Stimulated activated naive CD8-positive, alpha-beta T cell treated with anti-CD3 and anti-CD28 coated beads, Interleukin-15, Interleukin-2, amounts not matched to agents 100 ng/mL and 50 ng/mL, for 24 hours (primary cell): ENCODE measurements at regions not wholly inside any gene's neighbourhood (a gene's known extent, or its start where the extent isn't known, plus 50 kb on each side); places are given as distances from the start of the nearest gene placed in this dataset.

Source experiments
- H3K27ac Mint-ChIP-seq: one replicate; pipeline ENCODE4 v1.8.0; 2021; ENCODE audit warnings: mild to moderate bottlenecking, mixed read lengths
- H3K27me3 Mint-ChIP-seq: one replicate; pipeline ENCODE4 v1.8.0; 2021; ENCODE audit warnings: mixed read lengths
- H3K36me3 Mint-ChIP-seq: one replicate; pipeline ENCODE4 v1.8.0; 2021; ENCODE audit warnings: low read depth, mixed read lengths
- H3K4me1 Mint-ChIP-seq: one replicate; pipeline ENCODE4 v1.8.0; 2021; ENCODE audit warnings: low read depth, mixed read lengths
- H3K4me3 Mint-ChIP-seq: one replicate; pipeline ENCODE4 v1.8.0; 2021; ENCODE audit warnings: mild to moderate bottlenecking, mixed read lengths
- H3K9me3 Mint-ChIP-seq: one replicate; pipeline ENCODE4 v1.8.0; 2021; ENCODE audit warnings: mixed read lengths

DNA sequence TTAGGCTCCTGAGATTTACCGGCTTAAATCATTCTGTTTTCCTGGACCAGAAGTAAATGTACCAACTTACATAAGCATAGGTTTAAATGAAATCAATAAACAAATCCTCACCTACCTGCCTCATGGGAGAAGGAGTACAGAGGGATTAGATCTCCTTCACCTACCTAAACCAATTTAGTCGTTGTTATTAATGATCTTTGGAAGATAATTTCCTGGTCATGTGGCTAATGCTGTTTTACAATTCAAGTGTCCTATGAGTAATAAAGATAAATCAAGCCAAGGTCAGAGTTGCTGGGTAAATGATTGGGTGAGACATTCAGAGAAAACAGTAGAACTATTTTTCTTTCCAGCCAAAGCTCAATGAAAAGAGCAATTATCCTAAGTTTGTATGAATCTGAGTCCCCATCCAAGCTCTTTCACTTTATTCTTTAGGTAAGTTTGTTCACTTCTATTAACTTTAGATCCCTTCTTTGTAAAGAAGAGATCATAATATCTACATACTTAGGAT is 423.0 kb upstream of the FAM241A start:
- Mint-ChIP-seq H3K4me3 (no peak overlapping the region), H3K4me1 (no peaks in the 10 kb centered on the region), H3K36me3 (no peaks in the 10 kb centered on the region), H3K9me3 (no peaks in the 10 kb centered on the region), H3K27ac (no peak overlapping the region), H3K27me3 (no peaks in the 10 kb centered on the region)

DNA sequence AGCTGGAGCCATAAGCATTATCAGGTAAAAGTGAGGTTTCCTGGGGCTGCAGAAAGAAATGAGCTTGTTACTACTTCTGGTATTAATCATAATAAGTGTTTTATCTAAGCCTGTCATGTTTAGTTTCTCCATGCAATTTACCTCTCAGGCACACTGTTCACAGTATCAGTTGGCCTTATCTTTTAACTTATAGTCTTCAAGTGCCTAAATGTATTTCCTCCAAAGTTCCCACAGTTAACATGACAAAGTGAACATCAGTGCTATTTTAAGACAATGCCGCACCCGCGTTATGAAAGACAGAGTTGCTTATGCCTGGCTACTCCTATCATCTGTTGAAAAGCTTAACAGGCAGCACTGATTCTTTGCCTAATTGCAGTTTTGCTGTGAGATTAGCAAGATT is 408.7 kb upstream of the FAM241A start:
- H3K27ac Mint-ChIP-seq, result no peak overlapping the region
- H3K4me3 Mint-ChIP-seq, result no peak overlapping the region
- no peaks in the 10 kb centered on the region for H3K27me3 Mint-ChIP-seq
- no peaks in the 10 kb centered on the region for H3K9me3 Mint-ChIP-seq
- no peaks in the 10 kb centered on the region for H3K36me3 Mint-ChIP-seq
- H3K4me1 Mint-ChIP-seq, result no peaks in the 10 kb centered on the region

DNA sequence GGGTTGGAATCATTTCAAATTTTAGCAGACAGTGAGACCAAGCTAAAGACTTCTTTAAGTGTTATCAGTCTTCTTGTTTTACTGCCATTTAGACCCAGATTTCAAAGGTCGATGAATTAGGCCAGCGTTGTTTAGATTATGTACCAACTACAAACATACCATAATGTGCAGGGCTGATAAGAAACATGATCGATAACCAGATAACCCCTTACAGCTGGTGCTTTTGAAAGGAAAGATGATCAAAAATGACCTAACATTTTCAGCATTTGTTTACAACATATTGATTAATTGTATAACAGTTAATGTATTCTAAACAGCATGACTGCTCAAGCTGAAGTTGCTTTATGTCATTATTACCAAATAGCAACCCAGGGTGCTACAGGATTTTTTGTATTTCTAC is 400.4 kb upstream of the FAM241A start:
- H3K27me3 Mint-ChIP-seq, result no peaks in the 10 kb centered on the region
- no peaks in the 10 kb centered on the region for H3K4me1 Mint-ChIP-seq
- H3K27ac Mint-ChIP-seq, result no peak overlapping the region
- H3K4me3 Mint-ChIP-seq, result no peak overlapping the region
- H3K9me3 Mint-ChIP-seq, result no peaks in the 10 kb centered on the region
- no peaks in the 10 kb centered on the region for H3K36me3 Mint-ChIP-seq

DNA sequence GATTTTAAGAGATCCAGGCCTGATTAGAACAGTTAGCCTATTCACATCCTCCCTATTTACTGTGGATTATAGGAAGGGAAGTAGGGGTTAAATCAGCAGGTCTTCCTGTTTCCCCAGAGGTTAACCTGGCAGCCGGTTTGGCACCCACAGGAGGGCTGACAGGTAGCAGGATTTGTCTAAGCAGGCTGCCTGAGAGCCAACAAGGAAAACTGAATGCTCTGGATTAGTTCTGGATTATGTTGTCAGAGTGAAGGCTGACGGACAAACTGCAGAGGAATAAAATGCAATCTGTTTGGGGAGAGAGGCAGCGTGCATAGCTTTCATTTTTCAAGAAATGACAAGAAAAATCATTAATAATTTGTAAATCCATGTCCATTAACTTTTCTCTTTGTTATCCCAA is 397.1 kb upstream of the FAM241A start:
- Mint-ChIP-seq H3K27me3 (no peaks in the 10 kb centered on the region), H3K4me1 (no peaks in the 10 kb centered on the region), H3K27ac (no peak overlapping the region), H3K9me3 (no peaks in the 10 kb centered on the region), H3K4me3 (no peak overlapping the region), H3K36me3 (no peaks in the 10 kb centered on the region)

DNA sequence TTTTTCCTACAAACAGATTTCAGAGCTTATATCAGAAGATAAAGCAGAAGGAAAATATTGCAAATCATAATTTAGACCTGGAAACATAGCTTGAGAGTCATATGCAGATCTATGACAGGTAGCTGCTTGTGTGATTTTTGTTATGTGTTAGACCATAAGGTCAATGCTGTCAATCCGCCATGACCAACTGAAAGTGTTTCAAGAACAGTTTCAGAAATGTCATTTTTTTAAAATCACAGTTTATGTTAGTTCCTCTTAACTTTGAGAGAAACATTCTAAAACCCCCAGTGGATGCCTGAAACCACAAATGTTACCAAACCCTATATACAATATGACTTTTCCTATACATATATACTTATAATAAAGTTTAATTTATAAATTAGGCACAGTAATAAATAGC is 391.3 kb upstream of the FAM241A start:
- H3K4me1 Mint-ChIP-seq, result no peaks in the 10 kb centered on the region
- H3K36me3 Mint-ChIP-seq, result no peaks in the 10 kb centered on the region
- H3K9me3 Mint-ChIP-seq, result no peaks in the 10 kb centered on the region
- H3K27ac Mint-ChIP-seq, result no peak overlapping the region
- no peak overlapping the region for H3K4me3 Mint-ChIP-seq
- no peaks in the 10 kb centered on the region for H3K27me3 Mint-ChIP-seq

DNA sequence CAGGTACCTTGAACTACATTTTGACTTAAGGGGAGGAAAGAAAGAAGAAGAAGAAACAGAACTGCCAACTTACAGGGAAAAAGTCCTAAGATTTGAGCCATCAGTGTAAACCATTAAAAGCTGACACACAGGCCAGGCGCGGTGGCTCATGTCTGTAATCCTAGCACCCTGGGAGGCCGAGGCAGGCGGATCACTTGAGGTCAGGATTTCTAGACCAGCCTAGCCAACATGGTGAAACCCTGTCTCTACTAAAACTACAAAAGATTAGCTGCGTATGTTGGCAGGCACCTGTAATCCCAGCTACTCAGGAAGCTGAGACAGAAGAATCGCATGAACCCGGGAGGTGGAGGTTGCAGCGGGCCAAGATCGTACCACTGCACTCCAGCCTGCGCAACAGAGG is 389.7 kb upstream of the FAM241A start:
- Mint-ChIP-seq H3K36me3 (no peaks in the 10 kb centered on the region), H3K27ac (no peak overlapping the region), H3K9me3 (no peaks in the 10 kb centered on the region), H3K27me3 (no peaks in the 10 kb centered on the region), H3K4me1 (no peaks in the 10 kb centered on the region), H3K4me3 (no peak overlapping the region)

- Mint-ChIP-seq H3K4me3 (no peak overlapping the region), H3K27ac (no peak overlapping the region), H3K4me1 (no peaks in the 10 kb centered on the region), H3K36me3 (no peaks in the 10 kb centered on the region), H3K9me3 (peaks cover 4% of the 10 kb centered on the region), H3K27me3 (no peaks in the 10 kb centered on the region)
Measured at GRCh38 chr4:111761531-111761930, 383.7 kb upstream of the FAM241A start.

- Mint-ChIP-seq H3K4me1 (no peaks in the 10 kb centered on the region), H3K4me3 (no peak overlapping the region), H3K27me3 (no peaks in the 10 kb centered on the region), H3K9me3 (no peaks in the 10 kb centered on the region), H3K36me3 (no peaks in the 10 kb centered on the region), H3K27ac (no peak overlapping the region)
Measured at GRCh38 chr4:111770514-111770913, 374.7 kb upstream of the FAM241A start.

DNA sequence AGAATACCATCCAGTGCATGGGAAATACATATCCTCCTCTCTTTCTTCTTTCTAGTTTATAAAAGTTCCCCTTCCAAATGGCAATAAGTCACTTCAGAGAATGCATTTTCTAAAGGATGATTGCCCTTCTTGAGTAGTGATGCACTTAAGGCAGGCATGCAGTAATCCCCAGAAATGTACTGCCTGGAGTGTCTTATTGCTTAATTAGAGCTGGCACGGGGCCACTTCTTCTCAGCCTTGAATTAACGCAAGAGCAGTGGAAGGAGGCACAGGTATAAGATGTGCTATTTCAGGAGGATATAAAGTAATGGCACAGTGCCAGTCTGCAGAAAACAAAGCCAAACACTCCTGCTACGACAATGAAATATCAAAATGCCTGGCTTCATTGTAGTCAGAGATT is 371.4 kb upstream of the FAM241A start:
- H3K4me3 Mint-ChIP-seq, result no peak overlapping the region

GRCh38 chr4:111775556-111776297 is 369.5 kb upstream of the FAM241A start:
- Mint-ChIP-seq H3K4me3 (no peak overlapping the region), H3K36me3 (no peaks in the 10 kb centered on the region), H3K9me3 (no peaks in the 10 kb centered on the region), H3K27me3 (no peaks in the 10 kb centered on the region), H3K27ac (no peak overlapping the region), H3K4me1 (no peaks in the 10 kb centered on the region)

More for the DNA sequence above, 371.4 kb upstream of the FAM241A start:
- Mint-ChIP-seq H3K27me3 (no peaks in the 10 kb centered on the region), H3K9me3 (no peaks in the 10 kb centered on the region), H3K36me3 (no peaks in the 10 kb centered on the region), H3K4me1 (no peaks in the 10 kb centered on the region), H3K27ac (no peak overlapping the region)

GRCh38 chr4:111776561-111776960 is 368.7 kb upstream of the FAM241A start:
- no peak overlapping the region for H3K27ac Mint-ChIP-seq
- no peaks in the 10 kb centered on the region for H3K4me1 Mint-ChIP-seq
- H3K36me3 Mint-ChIP-seq, result no peaks in the 10 kb centered on the region
- H3K4me3 Mint-ChIP-seq, result no peak overlapping the region
- H3K27me3 Mint-ChIP-seq, result no peaks in the 10 kb centered on the region
- H3K9me3 Mint-ChIP-seq, result no peaks in the 10 kb centered on the region

DNA sequence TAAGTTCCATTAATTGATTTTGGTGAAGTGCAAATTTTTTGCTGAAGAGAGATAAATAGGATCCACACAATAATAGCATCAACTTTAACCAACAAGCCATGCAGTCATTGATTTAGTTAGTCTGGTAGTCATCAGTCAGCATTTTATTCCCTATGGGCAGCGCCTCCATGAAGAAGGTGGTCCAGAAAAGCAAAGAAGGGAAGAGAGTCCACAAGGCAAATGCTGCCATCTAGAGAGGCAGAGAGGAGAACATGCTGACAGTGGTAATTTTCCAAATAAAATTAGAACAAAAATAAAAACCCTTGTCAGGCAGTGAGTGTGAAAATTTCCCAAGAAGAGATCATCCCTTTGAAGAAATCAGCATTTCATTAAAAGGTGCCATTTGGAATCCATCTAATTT is 366.7 kb upstream of the FAM241A start:
- Mint-ChIP-seq H3K27ac (no peak overlapping the region), H3K36me3 (no peaks in the 10 kb centered on the region), H3K4me3 (no peak overlapping the region), H3K4me1 (no peaks in the 10 kb centered on the region), H3K9me3 (no peaks in the 10 kb centered on the region), H3K27me3 (no peaks in the 10 kb centered on the region)

DNA sequence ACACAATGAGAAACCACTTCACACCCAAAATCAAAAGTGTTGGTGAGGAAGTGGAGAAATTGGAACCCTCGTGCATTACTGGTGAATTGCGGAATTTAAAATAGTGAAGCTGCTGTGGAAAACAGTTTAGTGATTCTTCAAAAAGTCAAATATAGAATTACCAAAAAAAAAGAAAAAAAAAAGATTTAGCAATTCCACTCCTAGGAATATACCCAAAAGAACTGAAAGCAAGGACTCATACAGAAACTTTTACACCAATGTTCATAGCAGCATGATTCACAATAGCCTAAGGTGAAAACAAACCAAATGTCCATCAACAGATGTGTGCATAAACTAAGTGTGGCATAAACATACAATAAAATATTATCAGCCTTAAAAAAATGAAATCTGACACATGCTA is 364.3 kb upstream of the FAM241A start:
- no peak overlapping the region for H3K27ac Mint-ChIP-seq
- no peaks in the 10 kb centered on the region for H3K27me3 Mint-ChIP-seq
- no peaks in the 10 kb centered on the region for H3K4me1 Mint-ChIP-seq
- no peaks in the 10 kb centered on the region for H3K36me3 Mint-ChIP-seq
- no peaks in the 10 kb centered on the region for H3K9me3 Mint-ChIP-seq
- H3K4me3 Mint-ChIP-seq, result no peak overlapping the region

DNA sequence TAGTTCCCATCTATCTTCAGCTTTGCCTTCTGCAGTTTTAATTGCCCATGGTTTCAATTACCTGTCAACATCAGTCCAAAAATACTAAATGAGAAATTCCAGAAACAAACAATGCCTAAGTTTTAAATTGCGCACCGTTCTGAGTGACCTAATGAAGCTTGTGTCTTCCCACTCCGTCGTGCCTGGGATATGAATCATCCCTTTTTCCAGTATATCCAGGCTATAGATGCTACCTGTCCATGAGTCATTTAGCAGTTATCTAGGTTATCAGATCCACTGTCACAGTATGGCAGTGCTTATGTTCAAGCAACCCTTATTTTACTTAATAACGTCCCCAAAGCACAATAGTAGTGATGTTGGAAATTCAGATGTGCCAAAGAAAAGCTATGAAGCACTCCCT is 363.6 kb upstream of the FAM241A start:
- Mint-ChIP-seq H3K27me3 (no peaks in the 10 kb centered on the region), H3K27ac (no peak overlapping the region), H3K9me3 (no peaks in the 10 kb centered on the region), H3K4me1 (no peaks in the 10 kb centered on the region), H3K4me3 (no peak overlapping the region), H3K36me3 (no peaks in the 10 kb centered on the region)

- no peaks in the 10 kb centered on the region for H3K36me3 Mint-ChIP-seq
- H3K27me3 Mint-ChIP-seq, result peaks cover 4% of the 10 kb centered on the region
- H3K9me3 Mint-ChIP-seq, result no peaks in the 10 kb centered on the region
- no peak overlapping the region for H3K27ac Mint-ChIP-seq
- H3K4me3 Mint-ChIP-seq, result no peak overlapping the region
- no peaks in the 10 kb centered on the region for H3K4me1 Mint-ChIP-seq
Measured at GRCh38 chr4:111788099-111788498, 357.2 kb upstream of the FAM241A start.
